HG03521 (cell line): ENCODE measurements at regions not wholly inside any gene's neighbourhood (a gene's known extent, or its start where the extent isn't known, plus 50 kb on each side); places are given as distances from the start of the nearest gene placed in this dataset.
"Not testable (repeated sequence)": the region's sequence is repeated elsewhere in the genome, so short reads cannot be mapped to it uniquely, and the experiment has no call there.

Experiments
- ATAC-seq: cut with Tn5 transposase; IDR thresholded peaks from one replicate; pipeline ENCODE4 v1.9.1; 2021; ENCODE audit warnings: mild to moderate bottlenecking, moderate library complexity; ENCODE audit not compliant: unreplicated experiment

GRCh38 chr4:65265526-65265925, 404.8 kb downstream of the EPHA5 start:
- ATAC-seq = no peak

- ATAC-seq = no peak
Measured at GRCh38 chr4:65259296-65259695, 411.0 kb downstream of the EPHA5 start.

GRCh38 chr4:65250916-65251315, 419.4 kb downstream of the EPHA5 start:
- ATAC-seq = no peak

GRCh38 chr4:65249111-65249510, 421.2 kb downstream of the EPHA5 start:
- no peak for ATAC-seq

- ATAC-seq = no peak
Measured at GRCh38 chr4:65242156-65242846, 428.0 kb downstream of the EPHA5 start.

- ATAC-seq = no peak
Measured at GRCh38 chr4:65241257-65241997, 428.9 kb downstream of the EPHA5 start.

GRCh38 chr4:65234061-65234460, 436.2 kb downstream of the EPHA5 start:
- ATAC-seq = no peak

- ATAC-seq = no peak
Measured at GRCh38 chr4:65227628-65228027, 442.7 kb downstream of the EPHA5 start.

- no peak for ATAC-seq
Measured at GRCh38 chr4:65223601-65224000, 446.7 kb downstream of the EPHA5 start.

GRCh38 chr4:65223074-65223473, 447.2 kb downstream of the EPHA5 start:
- ATAC-seq = not testable (repeated sequence)

GRCh38 chr4:65217179-65217578, 453.1 kb downstream of the EPHA5 start:
- ATAC-seq = no peak

- ATAC-seq = no peak
Measured at GRCh38 chr4:65202853-65203236, 467.4 kb downstream of the EPHA5 start.

- ATAC-seq = no peak
Measured at GRCh38 chr4:65202165-65202852, 468.0 kb downstream of the EPHA5 start.

- ATAC-seq = no peak
Measured at GRCh38 chr4:65195666-65196065, 474.6 kb downstream of the EPHA5 start.

- no peak for ATAC-seq
Measured at GRCh38 chr4:65195002-65195401, 475.3 kb downstream of the EPHA5 start.

- ATAC-seq = no peak
Measured at GRCh38 chr4:65193985-65194384, 476.3 kb downstream of the EPHA5 start.

- ATAC-seq = no peak
Measured at GRCh38 chr4:65190780-65191179, 479.5 kb downstream of the EPHA5 start.

- ATAC-seq = no peak
Measured at GRCh38 chr4:65175585-65175984, 494.7 kb downstream of the EPHA5 start.

- ATAC-seq = no peak
Measured at GRCh38 chr4:65170768-65171514, 499.3 kb downstream of the EPHA5 start.

GRCh38 chr4:65167719-65168118, 502.6 kb downstream of the EPHA5 start:
- ATAC-seq = no peak

- no peak for ATAC-seq
Measured at GRCh38 chr4:65152205-65152604, 518.1 kb downstream of the EPHA5 start.
